Adrenal gland (tissue), 9 donors: ENCODE measurements at regions not wholly inside any gene's neighbourhood (a gene's known extent, or its start where the extent isn't known, plus 50 kb on each side); places are given as distances from the start of the nearest gene placed in this dataset.
A peak's percentile ranks its signal among the peaks of the same experiment; 100 is the strongest.
"Not testable (repeated sequence)": the region's sequence is repeated elsewhere in the genome, so short reads cannot be mapped to it uniquely, and the experiment has no call there.

Source experiments
- DNase-seq, 7 donors: peaks; one replicate each; pipeline ENCODE4 v3.0.0-alpha.2; 2019 to 2020
- H3K27ac ChIP-seq, 5 donors: fragments of 200-600 bp; sonication (generic) in 4 of 5; 1 replicate in 3 of 5; 2 replicates in 2 of 5; pipeline versions ENCODE4 v1.5.1 to v1.8.0; 2016 to 2020; ENCODE audit warnings: mild to moderate bottlenecking in 1 of 5
- H3K27me3 ChIP-seq: fragments of 200-600 bp; 2 replicates; pipeline ENCODE4 v1.8.0; 2021
- H3K36me3 ChIP-seq, 2 donors: fragments of 200-600 bp; replicated peaks in 1 of 2; 1 replicate in 1 of 2; 2 replicates in 1 of 2; pipeline versions ENCODE4 v1.5.1 to v1.8.0; 2018 to 2022
- H3K4me1 ChIP-seq, 2 donors: fragments of 200-600 bp; replicated peaks in 1 of 2; 1 replicate in 1 of 2; 2 replicates in 1 of 2; pipeline versions ENCODE4 v1.5.1 to v1.8.0; 2018 to 2021
- H3K4me3 ChIP-seq, 4 donors: fragments of 200-600 bp; sonication (generic) in 3 of 4; one replicate each; pipeline ENCODE4 v1.5.1; 2016 to 2018
- H3K9me3 ChIP-seq, 3 donors: fragments of 200-600 bp; sonication (generic) in 1 of 3; replicated peaks in 1 of 3; 1 replicate in 2 of 3; 2 replicates in 1 of 3; pipeline versions ENCODE4 v1.5.1 to v1.8.0; 2016 to 2021
- CTCF ChIP-seq, 6 experiments: fragments of 450-650 bp in 4 of 6; fragments of 200-600 bp in 2 of 6; sonication (generic) in 1 of 6; IDR thresholded peaks; 1 replicate in 5 of 6; 2 replicates in 1 of 6; pipeline versions ENCODE4 v1.5.1 to v1.8.0; 2016 to 2021; ENCODE audit warnings: antibody characterized with exemption in 6 of 6, mild to moderate bottlenecking in 2 of 6, moderate library complexity in 1 of 6
- POLR2A ChIP-seq, 2 donors: fragments of 450-650 bp; IDR thresholded peaks; one replicate each; pipeline ENCODE4 v1.6.1; 2017; ENCODE audit warnings: antibody characterized with exemption in 2 of 2, mild to moderate bottlenecking in 2 of 2, moderate library complexity in 1 of 2
- WGBS, 4 donors: extraction: QIAGEN DNeasy Blood & Tissue Kit in 2 of 4; methylation state at CpG; one replicate each; pipeline versions ENCODE4 v1.1.5 to v1.1.7; 2013 to 2017; 5-methylcytosine and 5-hydroxymethylcytosine counted together
- intact Hi-C, 2 donors: fragments of 100-400 bp; cut with DNase I; formaldehyde crosslinking; loops; one replicate each; pipeline versions ENCODE4 v1.14.1 to v1.15.0; 2022 to 2023
- donor health status: healthy with polysubstance abuse.
- donor health status: Bipolar disorder and iron deficiency.
- donor health status: DM: yes; HTN: yes; CAD: no.
- donor health status: DM: no; HTN: no; CAD: no.
- donor health status: DM: no; HTN: no; CAD: no.

DNA sequence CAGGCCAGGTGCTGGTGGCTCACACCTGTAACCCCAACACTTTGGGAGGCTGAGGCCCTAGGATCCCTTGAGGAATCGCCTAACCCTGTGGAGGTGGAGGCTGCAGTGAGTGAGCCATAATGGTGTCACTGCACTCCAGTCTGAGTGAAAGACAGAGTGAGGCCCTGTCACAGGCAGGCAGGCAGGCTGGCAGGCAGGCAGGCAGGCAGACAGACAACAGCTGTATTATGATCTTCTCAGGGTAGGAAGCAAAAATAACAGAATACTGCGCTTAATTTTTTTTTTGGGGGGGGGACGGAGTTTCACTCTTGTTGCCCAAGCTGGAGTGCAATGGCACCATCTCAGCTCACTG is 3901.6 kb upstream of the OR11H1 start:
- TF ChIP-seq POLR2A (IDR thresholded peaks at IDR 0.05), result no peak
- TF ChIP-seq CTCF (IDR thresholded peaks at IDR 0.05), result no peak
- Histone ChIP-seq H3K27ac (no peak overlapping the region), H3K27me3 (no peaks in the 10 kb centered on the region), H3K36me3 (no peaks in the 10 kb centered on the region), H3K4me1 (no peaks in the 10 kb centered on the region), H3K9me3 (peaks cover 0 to 14% (median 0%) of the 10 kb centered on the region in 3 donors), H3K4me3 (no peak overlapping the region)
- intact Hi-C loops, result no loop called here
- DNase-seq, result peak in 1 of 7 donors; percentile 42
- WGBS, 4 donors, result 75 to 85% (median 83%) methylated on average over 3 of the region's 3 CpGs

DNA sequence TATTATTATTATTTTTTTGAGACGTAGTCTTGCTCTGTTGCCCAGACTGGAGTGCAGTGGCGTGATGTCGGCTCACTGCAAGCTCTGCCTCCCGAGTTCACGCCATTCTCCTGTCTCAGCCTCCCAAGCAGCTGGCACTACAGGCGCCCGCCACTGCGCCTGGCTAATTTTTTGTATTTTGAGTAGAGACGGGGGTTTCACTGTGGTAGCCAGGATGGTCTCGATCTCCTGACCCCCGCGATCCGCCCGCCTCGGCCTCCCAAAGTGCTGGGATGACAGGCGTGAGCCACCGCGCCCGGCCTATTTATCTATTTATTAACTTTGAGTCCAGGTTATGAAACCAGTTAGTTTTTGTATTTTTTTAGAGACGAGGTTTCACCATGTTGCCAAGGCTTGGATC is 3901.0 kb upstream of the OR11H1 start:
- H3K9me3 ChIP-seq, result peaks cover 0 to 14% (median 0%) of the 10 kb centered on the region in 3 donors
- H3K4me3 ChIP-seq, H3K4me1 ChIP-seq, H3K27me3 ChIP-seq, intact Hi-C loops, H3K36me3 ChIP-seq, H3K27ac ChIP-seq: not testable (repeated sequence)
- 89 to 93% (median 92%) methylated on average over 20 of the region's 20 CpGs for WGBS, 4 donors
- peak in 1 of 7 donors; percentile 44 for DNase-seq

GRCh38 chr22:11627436-11627797 is 3900.6 kb upstream of the OR11H1 start:
- H3K4me3 ChIP-seq, result no peak overlapping the region
- 88 to 96% (median 91%) methylated on average over 31 of the region's 31 CpGs for WGBS, 4 donors
- peaks cover 0 to 14% (median 0%) of the 10 kb centered on the region in 3 donors for H3K9me3 ChIP-seq
- intact Hi-C loops, result no loop called here
- H3K27me3 ChIP-seq, result no peaks in the 10 kb centered on the region
- H3K4me1 ChIP-seq, result no peaks in the 10 kb centered on the region
- no peak for DNase-seq
- no peak overlapping the region for H3K27ac ChIP-seq
- H3K36me3 ChIP-seq, result no peaks in the 10 kb centered on the region
- no peak for TF ChIP-seq POLR2A (IDR thresholded peaks at IDR 0.05)
- no peak for TF ChIP-seq CTCF (IDR thresholded peaks at IDR 0.05)

- 91 to 96% (median 92%) methylated on average over 74 of the region's 74 CpGs for WGBS, 4 donors
Measured at GRCh38 chr22:11627798-11628650, 3900.0 kb upstream of the OR11H1 start.

More at GRCh38 chr22:11627798-11628650, 3900.0 kb upstream of the OR11H1 start:
- no peak for TF ChIP-seq CTCF (IDR thresholded peaks at IDR 0.05)
- TF ChIP-seq POLR2A (IDR thresholded peaks at IDR 0.05), result no peak
- no peak overlapping the region for H3K4me3 ChIP-seq
- intact Hi-C loops, result no loop called here
- no peaks in the 10 kb centered on the region for H3K36me3 ChIP-seq
- peaks cover 0 to 14% (median 0%) of the 10 kb centered on the region in 3 donors for H3K9me3 ChIP-seq
- H3K27ac ChIP-seq, result no peak overlapping the region
- no peaks in the 10 kb centered on the region for H3K4me1 ChIP-seq
- peak in 1 of 7 donors; percentile 45 for DNase-seq
- H3K27me3 ChIP-seq, result no peaks in the 10 kb centered on the region
